ENCODE measurements at regions not wholly inside any gene's neighbourhood (a gene's known extent, or its start where the extent isn't known, plus 50 kb on each side); places are given as distances from the start of the nearest gene placed in this dataset.

DNA sequence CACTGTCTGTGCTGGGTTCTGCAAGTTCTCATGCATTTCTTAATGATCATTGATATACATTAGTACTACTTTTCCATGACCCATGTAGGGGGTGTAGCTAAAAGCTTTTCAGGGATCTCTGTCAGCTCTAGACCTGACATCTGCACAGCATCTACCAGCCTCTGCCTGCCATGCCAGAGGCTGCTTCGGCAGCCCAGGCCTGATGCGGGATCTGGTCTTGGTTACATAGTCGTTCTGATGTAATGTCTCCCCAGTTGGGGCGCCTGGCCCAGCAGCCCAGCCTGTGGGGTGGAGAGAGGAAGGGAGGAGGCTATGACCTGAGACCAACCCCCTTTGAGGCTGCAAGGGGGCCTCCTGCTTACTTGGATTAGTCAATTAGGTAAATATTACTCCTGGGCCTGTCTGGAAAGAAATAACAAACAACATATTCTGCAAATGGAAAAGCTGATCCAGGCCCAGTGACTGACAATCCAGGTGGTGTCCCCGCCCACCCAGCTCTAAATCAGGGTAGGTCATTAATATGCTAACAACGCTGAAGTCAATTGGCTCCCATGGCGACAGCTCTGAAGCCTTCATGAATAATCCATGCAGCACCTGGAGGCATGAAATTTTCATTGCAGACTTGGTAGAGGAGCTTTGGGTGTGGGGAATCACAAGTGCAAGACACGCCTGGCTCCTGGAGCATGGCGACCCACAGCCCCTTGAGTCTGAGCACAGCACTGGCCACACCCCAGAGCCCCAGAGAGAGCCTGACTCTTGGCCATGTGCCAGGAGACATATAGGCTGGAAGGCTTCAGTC is 575.3 kb downstream of the CMPK2 start:
- no peak overlapping the region for H3K4me3 Mint-ChIP-seq
- no peaks in the 10 kb centered on the region for H3K27me3 Mint-ChIP-seq
- DNase-seq (ENCODE audit: low spot score in 2 of 2) (no peak), ATAC-seq (replicated peaks; ENCODE audit: extremely low read depth, poor library complexity, severe bottlenecking) (no peak)
- H3K4me1 Mint-ChIP-seq = no peaks in the 10 kb centered on the region
- H3K27ac Mint-ChIP-seq (ENCODE audit: low read depth) = no peak overlapping the region
- H3K9me3 Mint-ChIP-seq = peaks cover 18% of the 10 kb centered on the region
- no peaks in the 10 kb centered on the region for H3K36me3 Mint-ChIP-seq (ENCODE audit: insufficient read depth)

DNA sequence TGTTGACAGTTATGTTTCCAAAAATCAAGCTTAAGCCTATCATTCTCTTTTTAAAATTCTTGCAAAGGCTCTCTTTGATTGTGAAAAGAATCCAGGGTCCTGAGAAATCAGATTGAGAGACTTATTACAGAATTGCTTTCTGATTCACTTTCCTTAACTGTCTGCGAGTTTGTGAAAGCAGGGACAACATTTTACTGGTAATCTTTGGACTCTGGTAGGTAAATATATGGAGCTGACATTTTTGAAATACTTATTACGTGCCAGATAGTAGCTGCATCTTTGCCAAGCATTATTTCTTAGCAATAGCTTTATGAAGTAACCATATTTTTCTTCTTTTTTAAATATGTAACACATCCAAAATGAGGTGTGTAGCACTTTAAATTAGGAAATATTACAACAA is 570.9 kb downstream of the CMPK2 start:
- H3K4me1 Mint-ChIP-seq = no peaks in the 10 kb centered on the region
- H3K27me3 Mint-ChIP-seq = no peaks in the 10 kb centered on the region
- no peak overlapping the region for H3K27ac Mint-ChIP-seq (ENCODE audit: low read depth)
- no peak overlapping the region for H3K4me3 Mint-ChIP-seq
- no peaks in the 10 kb centered on the region for H3K36me3 Mint-ChIP-seq (ENCODE audit: insufficient read depth)
- no peak for ATAC-seq (replicated peaks; ENCODE audit: extremely low read depth, poor library complexity, severe bottlenecking)
- DNase-seq (ENCODE audit: low spot score in 2 of 2) = no peak
- H3K9me3 Mint-ChIP-seq = peaks cover 18% of the 10 kb centered on the region

DNA sequence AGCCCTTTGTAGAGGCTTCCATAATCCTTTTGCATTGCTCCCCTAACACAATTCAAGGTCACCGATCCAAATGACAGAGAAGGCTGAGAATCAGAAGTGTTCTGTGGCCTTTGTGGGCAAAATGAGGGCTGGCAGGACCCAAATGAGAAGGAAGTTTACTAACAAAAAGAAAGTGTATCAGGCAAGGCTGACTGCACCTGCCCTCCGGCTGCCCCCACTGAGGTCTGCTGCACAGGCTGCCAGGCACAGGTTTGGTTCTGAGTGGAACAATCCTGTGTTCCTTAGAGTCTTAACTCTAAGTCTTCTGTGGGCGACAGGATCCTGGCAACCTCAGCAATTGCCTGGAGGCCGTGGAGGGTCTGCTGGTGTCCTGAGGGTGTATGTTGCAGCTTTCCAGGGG is 568.5 kb downstream of the CMPK2 start:
- Mint-ChIP-seq H3K36me3 (ENCODE audit: insufficient read depth) (no peaks in the 10 kb centered on the region), H3K27me3 (no peaks in the 10 kb centered on the region), H3K9me3 (peaks cover 10% of the 10 kb centered on the region), H3K27ac (ENCODE audit: low read depth) (no peak overlapping the region), H3K4me1 (no peaks in the 10 kb centered on the region), H3K4me3 (no peak overlapping the region)
- DNase-seq (ENCODE audit: low spot score in 2 of 2) (no peak), ATAC-seq (replicated peaks; ENCODE audit: extremely low read depth, poor library complexity, severe bottlenecking) (no peak)

DNA sequence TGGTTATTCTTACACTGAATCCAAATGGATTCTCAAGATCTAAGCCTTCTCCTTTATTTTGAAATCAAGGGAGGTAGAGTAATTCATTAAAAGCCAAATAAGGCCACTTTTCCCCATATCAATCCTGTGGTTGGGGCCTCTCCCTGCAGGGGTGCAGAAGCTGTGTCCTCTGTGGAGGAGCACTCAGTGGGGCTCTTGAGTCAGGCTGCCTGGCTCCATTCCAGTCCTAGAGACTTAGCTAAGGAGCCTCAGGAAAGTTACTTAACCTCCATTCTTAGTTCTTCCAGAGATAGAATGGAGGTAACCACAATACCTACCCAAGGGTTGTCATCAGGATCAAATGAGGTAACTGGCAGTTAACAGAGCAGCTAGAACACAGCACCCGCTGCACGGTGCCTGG is 564.3 kb downstream of the CMPK2 start:
- Mint-ChIP-seq H3K4me1 (no peaks in the 10 kb centered on the region), H3K4me3 (no peak overlapping the region), H3K9me3 (peaks cover 6% of the 10 kb centered on the region), H3K27ac (ENCODE audit: low read depth) (no peak overlapping the region), H3K36me3 (ENCODE audit: insufficient read depth) (no peaks in the 10 kb centered on the region), H3K27me3 (no peaks in the 10 kb centered on the region)
- DNase-seq (ENCODE audit: low spot score in 2 of 2) (no peak), ATAC-seq (replicated peaks; ENCODE audit: extremely low read depth, poor library complexity, severe bottlenecking) (no peak)

DNA sequence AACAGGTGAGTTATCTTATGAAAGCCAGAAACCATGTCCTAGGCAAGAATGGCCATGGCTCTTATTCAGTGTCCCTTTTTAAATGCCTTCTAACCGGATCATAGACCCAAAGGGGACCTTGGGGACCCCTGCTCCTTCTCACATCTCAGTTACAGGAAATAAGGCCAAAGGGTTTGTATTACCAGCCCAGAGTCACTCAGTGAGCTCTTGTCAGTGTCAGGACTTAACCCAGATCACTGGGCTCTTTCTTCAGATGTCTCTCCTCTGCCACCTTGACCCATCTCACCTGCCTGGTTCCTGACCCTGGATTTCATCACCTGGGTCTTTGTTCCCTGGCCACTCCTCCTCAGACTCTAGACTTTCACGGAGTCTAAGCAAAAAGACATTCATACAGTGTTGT is 556.7 kb downstream of the CMPK2 start:
- DNase-seq (ENCODE audit: low spot score in 2 of 2) (no peak), ATAC-seq (replicated peaks; ENCODE audit: extremely low read depth, poor library complexity, severe bottlenecking) (no peak)
- H3K9me3 Mint-ChIP-seq = no peaks in the 10 kb centered on the region
- H3K4me1 Mint-ChIP-seq = no peaks in the 10 kb centered on the region
- H3K27me3 Mint-ChIP-seq = no peaks in the 10 kb centered on the region
- H3K36me3 Mint-ChIP-seq (ENCODE audit: insufficient read depth) = no peaks in the 10 kb centered on the region
- H3K4me3 Mint-ChIP-seq = no peak overlapping the region
- no peak overlapping the region for H3K27ac Mint-ChIP-seq (ENCODE audit: low read depth)

DNA sequence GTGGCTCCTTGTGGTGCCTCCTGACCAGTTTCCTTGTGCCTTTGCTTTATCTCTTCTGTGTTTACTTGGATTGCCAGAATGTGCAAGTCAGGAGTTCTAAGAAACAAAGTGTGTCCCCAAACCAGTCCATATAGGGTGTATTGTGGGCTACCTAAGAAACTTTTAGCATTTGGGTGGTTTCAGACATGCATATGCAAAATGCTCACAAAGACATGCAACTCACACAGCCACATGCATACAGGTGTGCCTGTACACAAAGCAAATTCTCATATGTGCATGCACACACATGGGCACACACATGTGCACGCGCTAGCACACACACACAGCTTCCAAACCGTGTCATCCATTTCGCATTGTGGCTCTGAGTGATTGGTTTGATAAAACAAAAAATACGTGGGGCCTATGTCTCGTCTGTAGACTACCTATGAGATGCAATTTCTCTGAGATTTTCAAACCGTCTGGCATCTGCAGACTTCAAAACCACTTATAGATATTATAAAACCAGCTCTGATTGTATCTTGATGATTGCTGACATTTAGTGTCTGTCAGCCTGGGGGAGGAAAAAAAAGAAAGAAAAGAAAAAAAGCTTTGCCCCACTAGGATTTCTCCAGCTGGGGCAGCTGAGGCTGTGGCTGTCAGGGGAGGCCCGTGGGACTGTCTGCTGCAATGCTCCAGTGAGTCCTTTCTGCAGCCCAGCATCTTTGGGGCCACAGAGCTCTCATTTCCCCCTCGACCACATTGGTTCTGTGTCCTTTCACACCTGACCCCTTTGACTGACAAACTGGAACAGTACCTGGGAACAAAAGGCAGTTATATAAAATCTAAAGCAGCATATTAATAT is 556.1 kb downstream of the CMPK2 start:
- Mint-ChIP-seq H3K4me1 (no peaks in the 10 kb centered on the region), H3K27me3 (no peaks in the 10 kb centered on the region), H3K36me3 (ENCODE audit: insufficient read depth) (no peaks in the 10 kb centered on the region), H3K27ac (ENCODE audit: low read depth) (no peak overlapping the region), H3K9me3 (no peaks in the 10 kb centered on the region), H3K4me3 (no peak overlapping the region)
- ATAC-seq (replicated peaks; ENCODE audit: extremely low read depth, poor library complexity, severe bottlenecking) (no peak), DNase-seq (ENCODE audit: low spot score in 2 of 2) (no peak)

DNA sequence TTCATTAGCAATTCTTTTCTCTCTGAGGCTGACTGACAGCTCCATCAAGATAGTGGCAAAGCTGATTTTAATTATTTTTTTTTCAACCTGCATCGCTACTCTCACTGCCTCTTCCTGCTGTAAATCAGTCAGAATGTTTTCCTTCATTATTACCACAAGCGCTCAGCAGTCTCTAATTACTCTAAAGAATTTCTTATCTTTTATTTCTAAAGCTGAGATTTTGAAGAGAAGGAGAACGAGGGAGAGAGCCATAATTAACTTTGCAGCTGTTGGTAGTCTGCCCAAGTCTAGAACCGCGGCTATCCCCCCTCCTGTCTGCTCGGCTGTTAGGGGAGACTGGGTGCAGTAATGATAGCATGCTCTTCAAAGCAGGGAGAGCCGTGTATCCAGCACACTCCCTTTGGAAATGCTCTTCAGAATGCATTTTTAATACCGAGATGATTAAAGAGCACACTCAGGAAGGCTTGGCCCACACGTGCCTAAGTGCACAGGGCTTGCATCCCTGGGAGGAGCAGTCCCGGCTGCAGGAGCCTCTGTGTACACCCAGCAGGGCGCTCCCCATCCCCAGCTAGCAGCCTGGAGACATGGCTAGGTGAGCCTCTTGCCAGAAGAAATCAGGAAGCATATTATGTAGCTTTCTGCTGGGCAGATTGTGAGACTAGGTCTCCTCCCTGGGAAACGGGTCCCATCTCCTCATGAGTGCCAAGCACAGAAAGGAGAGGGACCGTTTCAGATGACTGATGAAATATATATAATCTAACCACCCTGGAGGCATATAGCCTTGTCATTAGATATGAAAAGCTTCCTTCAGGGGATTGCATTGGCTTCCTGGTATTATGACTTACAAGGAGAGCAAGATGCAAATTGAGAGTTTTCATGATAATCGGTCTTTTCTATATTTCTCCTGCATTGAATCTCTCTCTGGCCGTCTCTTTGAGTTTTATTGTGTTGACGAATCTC is 555.2 kb downstream of the CMPK2 start:
- no peak overlapping the region for H3K27ac Mint-ChIP-seq (ENCODE audit: low read depth)
- H3K4me3 Mint-ChIP-seq = no peak overlapping the region
- no peaks in the 10 kb centered on the region for H3K4me1 Mint-ChIP-seq
- H3K9me3 Mint-ChIP-seq = no peaks in the 10 kb centered on the region
- H3K27me3 Mint-ChIP-seq = no peaks in the 10 kb centered on the region
- DNase-seq (ENCODE audit: low spot score in 2 of 2) (no peak), ATAC-seq (replicated peaks; ENCODE audit: extremely low read depth, poor library complexity, severe bottlenecking) (no peak)
- H3K36me3 Mint-ChIP-seq (ENCODE audit: insufficient read depth) = no peaks in the 10 kb centered on the region

DNA sequence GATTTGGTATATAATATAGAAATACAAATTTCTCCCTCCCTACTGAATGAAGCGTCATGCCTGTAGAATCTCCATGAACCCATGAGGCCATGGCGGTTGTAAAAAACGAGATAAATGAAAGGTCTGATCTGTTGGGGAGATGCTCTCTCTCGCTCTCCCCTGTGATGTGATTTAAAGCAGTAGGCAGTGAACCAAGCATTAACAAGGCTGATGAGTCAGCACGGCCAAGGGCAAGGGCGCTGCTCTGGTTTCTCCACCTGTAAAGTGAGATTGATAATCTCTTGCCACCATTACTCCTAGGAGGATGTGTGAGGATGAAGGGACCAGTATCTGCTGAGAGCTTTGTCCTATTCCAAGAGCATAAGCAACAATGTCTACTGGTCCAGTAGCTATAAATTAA is 553.3 kb downstream of the CMPK2 start:
- no peaks in the 10 kb centered on the region for H3K27me3 Mint-ChIP-seq
- ATAC-seq (replicated peaks; ENCODE audit: extremely low read depth, poor library complexity, severe bottlenecking) (no peak), DNase-seq (ENCODE audit: low spot score in 2 of 2) (no peak)
- no peak overlapping the region for H3K4me3 Mint-ChIP-seq
- H3K27ac Mint-ChIP-seq (ENCODE audit: low read depth) = no peak overlapping the region
- H3K36me3 Mint-ChIP-seq (ENCODE audit: insufficient read depth) = no peaks in the 10 kb centered on the region
- H3K9me3 Mint-ChIP-seq = peaks cover 6% of the 10 kb centered on the region
- H3K4me1 Mint-ChIP-seq = no peaks in the 10 kb centered on the region

DNA sequence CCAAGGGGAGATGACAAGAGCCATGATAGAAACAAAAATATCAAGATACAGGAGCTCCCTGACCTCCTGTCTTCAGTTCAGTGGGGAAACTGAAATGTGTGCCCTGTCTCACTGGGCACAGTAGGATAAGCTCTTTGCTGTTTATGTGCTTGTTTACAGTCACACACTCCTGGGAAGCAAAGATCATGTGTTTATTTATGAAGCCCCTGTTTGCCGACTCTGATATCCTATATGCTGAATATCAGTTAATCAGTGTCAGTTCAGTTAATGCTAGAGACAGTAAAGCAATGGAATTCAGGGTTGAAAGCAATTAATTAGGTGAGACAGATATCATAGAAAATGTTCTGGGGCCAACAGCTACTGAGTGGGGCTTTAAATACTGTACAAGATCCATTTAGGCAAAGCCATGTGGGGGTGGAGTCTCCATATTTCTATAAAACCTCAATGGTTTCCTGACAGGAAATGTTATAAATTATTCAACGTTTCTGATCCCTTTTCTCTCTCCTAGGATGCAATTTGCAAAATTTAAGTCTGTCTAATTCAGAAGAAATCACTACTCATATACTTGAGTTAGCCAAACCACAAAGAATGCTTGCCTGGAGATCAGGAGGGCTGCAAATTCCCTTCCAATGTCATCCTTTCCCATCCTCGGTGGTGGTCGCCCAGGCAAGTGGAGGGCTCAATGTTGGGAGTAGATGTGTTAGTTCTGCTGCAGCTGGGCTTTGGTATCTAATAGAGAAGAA is 551.3 kb downstream of the CMPK2 start:
- ATAC-seq (replicated peaks; ENCODE audit: extremely low read depth, poor library complexity, severe bottlenecking) (no peak), DNase-seq (ENCODE audit: low spot score in 2 of 2) (no peak)
- Mint-ChIP-seq H3K4me1 (no peaks in the 10 kb centered on the region), H3K4me3 (no peak overlapping the region), H3K27ac (ENCODE audit: low read depth) (no peak overlapping the region), H3K36me3 (ENCODE audit: insufficient read depth) (no peaks in the 10 kb centered on the region), H3K9me3 (peaks cover 6% of the 10 kb centered on the region), H3K27me3 (no peaks in the 10 kb centered on the region)

DNA sequence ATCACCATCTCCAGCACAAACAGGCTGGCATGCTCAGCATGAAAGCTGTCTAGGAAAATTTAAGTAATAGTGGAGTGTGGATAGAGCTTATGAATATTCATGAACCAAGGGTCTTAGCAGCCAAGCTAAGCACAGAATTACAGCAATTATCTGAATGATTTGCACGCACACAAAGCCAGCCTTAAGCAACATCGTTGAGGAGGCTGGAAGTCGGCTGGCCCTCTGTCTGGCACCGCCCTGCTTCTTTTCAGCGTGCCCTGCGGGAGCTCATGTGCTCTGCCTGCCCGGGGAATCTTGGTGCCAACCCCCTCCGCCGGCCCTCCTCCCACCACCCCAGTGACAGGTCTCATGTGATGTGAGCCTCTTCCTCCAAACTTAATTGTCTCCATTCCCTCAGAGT is 540.1 kb downstream of the CMPK2 start:
- Mint-ChIP-seq H3K4me1 (no peaks in the 10 kb centered on the region), H3K9me3 (peaks cover 22% of the 10 kb centered on the region), H3K36me3 (ENCODE audit: insufficient read depth) (no peaks in the 10 kb centered on the region), H3K27me3 (no peaks in the 10 kb centered on the region), H3K27ac (ENCODE audit: low read depth) (no peak overlapping the region), H3K4me3 (no peak overlapping the region)
- ATAC-seq (replicated peaks; ENCODE audit: extremely low read depth, poor library complexity, severe bottlenecking) (no peak), DNase-seq (ENCODE audit: low spot score in 2 of 2) (no peak)

DNA sequence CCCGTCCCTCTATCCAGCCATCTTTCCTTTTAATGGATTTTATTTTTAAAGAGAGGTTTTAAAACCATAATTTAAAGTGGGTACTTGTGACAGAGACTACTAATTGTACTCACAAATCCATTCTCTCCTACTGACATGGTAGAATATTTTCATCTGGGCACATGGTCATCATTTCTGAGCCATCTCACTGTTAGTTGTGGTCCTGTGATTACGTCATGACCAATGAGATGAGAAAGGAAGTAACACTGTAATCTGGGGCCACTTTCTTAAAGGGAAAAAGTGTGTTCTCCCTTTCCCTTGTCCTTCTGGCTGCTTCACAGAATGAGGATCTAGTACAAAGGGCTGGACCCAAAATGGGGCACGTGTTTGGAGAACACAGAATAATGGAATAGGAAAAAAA is 538.7 kb downstream of the CMPK2 start:
- DNase-seq (ENCODE audit: low spot score in 2 of 2) (no peak), ATAC-seq (replicated peaks; ENCODE audit: extremely low read depth, poor library complexity, severe bottlenecking) (no peak)
- Mint-ChIP-seq H3K4me3 (no peak overlapping the region), H3K36me3 (ENCODE audit: insufficient read depth) (no peaks in the 10 kb centered on the region), H3K27me3 (no peaks in the 10 kb centered on the region), H3K4me1 (no peaks in the 10 kb centered on the region), H3K9me3 (peaks cover 23% of the 10 kb centered on the region), H3K27ac (ENCODE audit: low read depth) (no peak overlapping the region)

Measured in central memory CD8-positive, alpha-beta T cell (primary cell).